ENCODE measurements at regions not wholly inside any gene's neighbourhood (a gene's known extent, or its start where the extent isn't known, plus 50 kb on each side); places are given as distances from the start of the nearest gene placed in this dataset.

- Histone ChIP-seq H3K36me3 (ENCODE audit: control insufficient read depth in 1 of 2, insufficient read depth in 2 of 2, low read length in 1 of 2) (no peaks in the 10 kb centered on the region), H3K4me3 (ENCODE audit: low read length in 2 of 2) (no peak overlapping the region), H3K27me3 (ENCODE audit: control insufficient read depth in 1 of 2, insufficient read depth in 2 of 2, low read length in 1 of 2) (no peaks in the 10 kb centered on the region), H3K27ac (ENCODE audit: low read depth in 1 of 2, low read length in 2 of 2) (no peak overlapping the region), H3K9me3 (ENCODE audit: control insufficient read depth, low read length) (no peaks in the 10 kb centered on the region), H3K4me1 (ENCODE audit: control insufficient read depth in 1 of 2, insufficient read depth in 2 of 2, low read length in 2 of 2) (no peaks in the 10 kb centered on the region)
- WGBS, 2 donors, result 85 to 90% methylated on average over 16 of the region's 16 CpGs
- ATAC-seq (ENCODE audit: low FRiP score) (no peak), DNase-seq (no peak)
- intact Hi-C loops (cut with DNase I), result no loop called here
Observed at GRCh38 chr7:70846208-70846607, 285.7 kb upstream of the GALNT17 start.

- no peaks in the 10 kb centered on the region for H3K36me3 ChIP-seq (ENCODE audit: control insufficient read depth in 1 of 2, insufficient read depth in 2 of 2, low read length in 1 of 2)
- no peaks in the 10 kb centered on the region for H3K27me3 ChIP-seq (ENCODE audit: control insufficient read depth in 1 of 2, insufficient read depth in 2 of 2, low read length in 1 of 2)
- H3K4me3 ChIP-seq (ENCODE audit: low read length in 2 of 2), result no peak overlapping the region
- no peak overlapping the region for H3K27ac ChIP-seq (ENCODE audit: low read depth in 1 of 2, low read length in 2 of 2)
- intact Hi-C loops (cut with DNase I), result loop anchor here in 1 of 2 donors (10.0 kb wide), 1 partner anchor 375 kb away; no protein-coding TSS in a partner anchor
- WGBS, 2 donors, result 89 to 95% methylated on average over 3 of the region's 3 CpGs
- no peaks in the 10 kb centered on the region for H3K9me3 ChIP-seq (ENCODE audit: control insufficient read depth, low read length)
- no peak for DNase-seq
- no peak for ATAC-seq (ENCODE audit: low FRiP score)
- H3K4me1 ChIP-seq (ENCODE audit: control insufficient read depth in 1 of 2, insufficient read depth in 2 of 2, low read length in 2 of 2), result no peaks in the 10 kb centered on the region
Observed at GRCh38 chr7:70849580-70850235, 282.2 kb upstream of the GALNT17 start.

- Histone ChIP-seq H3K4me3 (ENCODE audit: low read length in 2 of 2) (no peak overlapping the region), H3K4me1 (ENCODE audit: control insufficient read depth in 1 of 2, insufficient read depth in 2 of 2, low read length in 2 of 2) (no peaks in the 10 kb centered on the region), H3K27me3 (ENCODE audit: control insufficient read depth in 1 of 2, insufficient read depth in 2 of 2, low read length in 1 of 2) (peaks cover 0 to 1% of the 10 kb centered on the region in 2 donors), H3K36me3 (ENCODE audit: control insufficient read depth in 1 of 2, insufficient read depth in 2 of 2, low read length in 1 of 2) (no peaks in the 10 kb centered on the region), H3K27ac (ENCODE audit: low read depth in 1 of 2, low read length in 2 of 2) (no peak overlapping the region), H3K9me3 (ENCODE audit: control insufficient read depth, low read length) (peaks cover 2% of the 10 kb centered on the region)
- WGBS, 2 donors, result 79 to 92% methylated on average over 1 of the region's 1 CpG
- no peak for ATAC-seq (ENCODE audit: low FRiP score)
- intact Hi-C loops (cut with DNase I), result loop anchor here in 1 of 2 donors (10.0 kb wide), 1 partner anchor 369 kb away; no protein-coding TSS in a partner anchor
- DNase-seq, result no peak
Observed at GRCh38 chr7:70855373-70855772, 276.6 kb upstream of the GALNT17 start.

GRCh38 chr7:70856901-70857630, 274.9 kb upstream of the GALNT17 start:
- ATAC-seq (ENCODE audit: low FRiP score) (no peak), DNase-seq (peak; percentile 57 to 91)
- Histone ChIP-seq H3K4me1 (ENCODE audit: control insufficient read depth in 1 of 2, insufficient read depth in 2 of 2, low read length in 2 of 2) (no peaks in the 10 kb centered on the region), H3K27ac (ENCODE audit: low read depth in 1 of 2, low read length in 2 of 2) (no peak overlapping the region), H3K36me3 (ENCODE audit: control insufficient read depth in 1 of 2, insufficient read depth in 2 of 2, low read length in 1 of 2) (no peaks in the 10 kb centered on the region), H3K4me3 (ENCODE audit: low read length in 2 of 2) (no peak overlapping the region), H3K27me3 (ENCODE audit: control insufficient read depth in 1 of 2, insufficient read depth in 2 of 2, low read length in 1 of 2) (peaks cover 0 to 2% of the 10 kb centered on the region in 2 donors), H3K9me3 (ENCODE audit: control insufficient read depth, low read length) (peaks cover 7% of the 10 kb centered on the region)
- WGBS, 2 donors, result 9 to 10% methylated on average over 4 of the region's 4 CpGs
- intact Hi-C loops (cut with DNase I), result loop anchor here (1.0 to 10.0 kb wide), 3 partner anchors 368 to 878 kb away; no protein-coding TSS in a partner anchor

DNA sequence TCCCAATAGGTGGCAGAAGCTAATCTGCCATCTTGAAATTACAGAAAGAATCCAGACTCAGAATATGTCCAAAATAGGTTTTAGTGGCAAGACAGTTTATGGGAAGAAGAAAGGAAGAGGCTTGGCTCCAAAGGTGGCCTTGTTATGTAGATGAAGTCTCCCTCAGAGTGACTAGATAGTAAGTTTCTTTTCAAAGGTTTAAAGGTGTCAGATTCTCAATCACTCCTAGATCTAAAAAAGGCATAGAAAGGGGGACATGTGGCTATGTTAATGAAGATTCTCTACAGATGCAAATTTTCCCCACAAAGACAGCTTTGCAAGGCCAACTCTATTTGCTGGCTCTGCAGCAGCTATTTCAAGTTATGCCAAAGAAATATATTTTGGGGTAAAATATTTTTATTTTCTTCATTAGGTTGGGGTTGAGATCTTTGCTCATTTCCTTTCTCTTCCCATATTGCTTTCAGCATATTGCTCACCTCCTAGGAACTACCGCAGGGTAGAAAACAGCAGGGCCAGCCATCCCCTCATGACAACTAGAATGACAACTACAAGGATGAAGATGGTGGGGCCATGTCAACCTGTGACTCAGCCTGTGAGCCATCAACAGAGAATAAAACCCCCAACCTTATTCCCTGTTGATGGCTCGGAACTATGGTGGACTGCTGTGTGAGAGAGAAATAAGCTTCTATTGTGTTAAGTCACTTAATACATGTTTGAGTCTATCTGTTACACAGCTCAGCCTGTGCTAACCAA, 274.0 kb upstream of the GALNT17 start:
- no peak overlapping the region for H3K27ac ChIP-seq (ENCODE audit: low read depth in 1 of 2, low read length in 2 of 2)
- intact Hi-C loops (cut with DNase I), result loop anchor here (1.0 to 10.0 kb wide), 3 partner anchors 367 to 877 kb away; no protein-coding TSS in a partner anchor
- no peak for DNase-seq
- no peaks in the 10 kb centered on the region for H3K4me1 ChIP-seq (ENCODE audit: control insufficient read depth in 1 of 2, insufficient read depth in 2 of 2, low read length in 2 of 2)
- no peak overlapping the region for H3K4me3 ChIP-seq (ENCODE audit: low read length in 2 of 2)
- ATAC-seq (ENCODE audit: low FRiP score), result no peak
- no peaks in the 10 kb centered on the region for H3K36me3 ChIP-seq (ENCODE audit: control insufficient read depth in 1 of 2, insufficient read depth in 2 of 2, low read length in 1 of 2)
- peaks cover 7% of the 10 kb centered on the region for H3K9me3 ChIP-seq (ENCODE audit: control insufficient read depth, low read length)
- whole genome bisulfite sequencing, 2 donors, result 91 to 94% methylated on average over 2 of the region's 2 CpGs
- H3K27me3 ChIP-seq (ENCODE audit: control insufficient read depth in 1 of 2, insufficient read depth in 2 of 2, low read length in 1 of 2), result peaks cover 0 to 2% of the 10 kb centered on the region in 2 donors

DNA sequence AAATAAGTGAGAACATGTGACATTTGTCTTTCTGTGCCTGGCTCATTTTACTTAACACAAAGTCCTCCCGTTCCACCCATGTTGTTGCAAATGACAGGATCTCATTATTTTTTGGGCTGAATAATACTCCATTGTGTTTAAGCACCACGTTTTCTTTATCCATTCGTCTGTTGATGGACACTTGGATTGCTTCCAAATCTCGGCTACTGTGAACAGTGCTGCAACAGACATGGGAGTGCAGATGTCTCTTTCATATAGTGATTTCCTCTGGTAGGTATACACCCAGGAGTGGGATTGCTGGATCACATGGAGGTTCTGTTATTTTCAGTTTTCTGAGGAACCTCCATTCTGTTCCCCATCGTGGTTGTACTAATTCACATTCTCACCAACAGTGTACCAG, 264.4 kb upstream of the GALNT17 start:
- 28 to 37% methylated on average over 5 of the region's 5 CpGs for WGBS, 2 donors
- H3K4me1 ChIP-seq (ENCODE audit: control insufficient read depth in 1 of 2, insufficient read depth in 2 of 2, low read length in 2 of 2), result no peaks in the 10 kb centered on the region
- intact Hi-C loops (cut with DNase I), result no loop called here
- no peak overlapping the region for H3K27ac ChIP-seq (ENCODE audit: low read depth in 1 of 2, low read length in 2 of 2)
- no peak for ATAC-seq (ENCODE audit: low FRiP score)
- H3K36me3 ChIP-seq (ENCODE audit: control insufficient read depth in 1 of 2, insufficient read depth in 2 of 2, low read length in 1 of 2), result no peaks in the 10 kb centered on the region
- H3K4me3 ChIP-seq (ENCODE audit: low read length in 2 of 2), result no peak overlapping the region
- no peak for DNase-seq
- no peaks in the 10 kb centered on the region for H3K9me3 ChIP-seq (ENCODE audit: control insufficient read depth, low read length)
- H3K27me3 ChIP-seq (ENCODE audit: control insufficient read depth in 1 of 2, insufficient read depth in 2 of 2, low read length in 1 of 2), result peaks cover 0 to 2% of the 10 kb centered on the region in 2 donors

- no peak for ATAC-seq (ENCODE audit: low FRiP score)
- 44 to 50% methylated on average over 5 of the region's 5 CpGs for WGBS, 2 donors
- intact Hi-C loops (cut with DNase I), result no loop called here
Observed at GRCh38 chr7:70870349-70870748, 261.6 kb upstream of the GALNT17 start.

DNA sequence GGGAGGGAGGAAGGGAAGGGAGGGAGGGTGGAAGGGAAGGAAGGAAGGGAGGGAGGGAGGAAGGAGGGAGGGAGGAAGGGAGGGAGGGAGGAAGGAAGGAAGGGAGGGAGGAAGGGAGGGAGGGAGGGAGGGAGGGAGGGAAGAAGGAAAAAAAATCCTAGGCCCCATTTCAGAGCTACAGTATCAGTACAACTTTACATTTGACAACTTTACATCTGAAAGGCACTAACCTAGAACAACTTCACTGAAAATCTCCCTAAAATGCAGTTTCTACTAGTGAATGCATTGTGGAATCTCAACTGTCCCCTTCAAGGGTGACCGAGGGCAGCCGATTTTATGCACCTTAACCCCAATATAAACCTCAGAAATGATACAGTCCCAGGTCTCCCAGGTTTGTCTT, 259.8 kb upstream of the GALNT17 start:
- no peak for ATAC-seq (ENCODE audit: low FRiP score)
- no peaks in the 10 kb centered on the region for H3K9me3 ChIP-seq (ENCODE audit: control insufficient read depth, low read length)
- no peak for DNase-seq
- no peak overlapping the region for H3K27ac ChIP-seq (ENCODE audit: low read depth in 1 of 2, low read length in 2 of 2)
- WGBS, 2 donors, result 36 to 43% methylated on average over 2 of the region's 2 CpGs
- H3K4me1 ChIP-seq (ENCODE audit: control insufficient read depth in 1 of 2, insufficient read depth in 2 of 2, low read length in 2 of 2), result no peaks in the 10 kb centered on the region
- intact Hi-C loops (cut with DNase I), result no loop called here
- H3K27me3 ChIP-seq (ENCODE audit: control insufficient read depth in 1 of 2, insufficient read depth in 2 of 2, low read length in 1 of 2), result peaks cover 0 to 2% of the 10 kb centered on the region in 2 donors
- no peak overlapping the region for H3K4me3 ChIP-seq (ENCODE audit: low read length in 2 of 2)
- no peaks in the 10 kb centered on the region for H3K36me3 ChIP-seq (ENCODE audit: control insufficient read depth in 1 of 2, insufficient read depth in 2 of 2, low read length in 1 of 2)

More at GRCh38 chr7:70870349-70870748, 261.6 kb upstream of the GALNT17 start:
- H3K27me3 ChIP-seq (ENCODE audit: control insufficient read depth in 1 of 2, insufficient read depth in 2 of 2, low read length in 1 of 2), result peaks cover 0 to 2% of the 10 kb centered on the region in 2 donors
- no peak overlapping the region for H3K4me3 ChIP-seq (ENCODE audit: low read length in 2 of 2)
- H3K4me1 ChIP-seq (ENCODE audit: control insufficient read depth in 1 of 2, insufficient read depth in 2 of 2, low read length in 2 of 2), result no peaks in the 10 kb centered on the region
- H3K36me3 ChIP-seq (ENCODE audit: control insufficient read depth in 1 of 2, insufficient read depth in 2 of 2, low read length in 1 of 2), result no peaks in the 10 kb centered on the region
- no peaks in the 10 kb centered on the region for H3K9me3 ChIP-seq (ENCODE audit: control insufficient read depth, low read length)
- H3K27ac ChIP-seq (ENCODE audit: low read depth in 1 of 2, low read length in 2 of 2), result no peak overlapping the region
- no peak for DNase-seq

Data from aorta (tissue), 5 donors.